ENCODE measurements at regions not wholly inside any gene's neighbourhood (a gene's known extent, or its start where the extent isn't known, plus 50 kb on each side); places are given as distances from the start of the nearest gene placed in this dataset.

- intact Hi-C loops (cut with micrococcal nuclease), result no loop called here
- CTCF ChIA-PET, result no interaction called here
- DNase-seq, result no peak
- BruUV-seq (replicated peaks), result no TSS peak
- Histone ChIP-seq H3K9me2 (replicated peaks; ENCODE audit: low read length) (no peaks in the 10 kb centered on the region), H4K20me1 (ENCODE audit: low read length) (no peaks in the 10 kb centered on the region), H3K27ac (ENCODE audit: low read length) (no peak overlapping the region), H3F3A (ENCODE audit: low read length, unreplicated experiment) (no peaks in the 10 kb centered on the region), H3K4me3 (ENCODE audit: low read length) (no peak overlapping the region), H3K9me3 (ENCODE audit: low read length) (no peaks in the 10 kb centered on the region), H3K27me3 (ENCODE audit: low read length) (no peaks in the 10 kb centered on the region), H3K36me3 (ENCODE audit: low read depth, low read length) (peaks cover 5% of the 10 kb centered on the region; the same call in 1 of the 2 replicates), H3K9ac (ENCODE audit: low read length) (no peak overlapping the region), H2AFZ (ENCODE audit: low read length) (no peak overlapping the region), H3K4me2 (ENCODE audit: low read length) (no peak overlapping the region), H3K79me2 (ENCODE audit: low read length) (0 out of 2 replicates have a peak, but pooled peaks cover 11% of the 10 kb centered on the region), H3K4me1 (ENCODE audit: insufficient read depth, low read length) (no peaks in the 10 kb centered on the region)
- no peak for ATAC-seq
- TF ChIP-seq EZH2 (IDR thresholded peaks at IDR 0.05; ENCODE audit: low read length, unreplicated experiment) (no peak), EZH2phosphoT487 (IDR thresholded peaks at IDR 0.05; ENCODE audit: borderline replicate concordance, low read length) (no peak), CTCF (conservative IDR thresholded peaks at IDR 0.05; ENCODE audit: low read depth, low read length) (no peak)
- POLR2A ChIA-PET (ENCODE audit: unreplicated experiment), result interaction anchor here (0.6 kb wide), 1 partner anchor 11 kb away, joined by 3 read pairs; no protein-coding TSS in a partner anchor
Observed at GRCh38 chr14:71527838-71528237, 404.4 kb upstream of the RGS6 start.

- no TSS peak for BruUV-seq (replicated peaks)
- ChIA-PET CTCF (no interaction called here), POLR2A (ENCODE audit: unreplicated experiment) (interaction anchor here (0.6 kb wide), 1 partner anchor 1407 kb away, joined by 3 read pairs; no protein-coding TSS in a partner anchor)
- H3K27me3 ChIP-seq (ENCODE audit: low read length), result no peaks in the 10 kb centered on the region
- no peak for DNase-seq
- H3K27ac ChIP-seq (ENCODE audit: low read length), result no peak overlapping the region
- intact Hi-C loops (cut with micrococcal nuclease), result no loop called here
- H3F3A ChIP-seq (ENCODE audit: low read length, unreplicated experiment), result no peaks in the 10 kb centered on the region
- H4K20me1 ChIP-seq (ENCODE audit: low read length), result no peaks in the 10 kb centered on the region
- H3K4me3 ChIP-seq (ENCODE audit: low read length), result no peak overlapping the region
- no peak overlapping the region for H3K4me2 ChIP-seq (ENCODE audit: low read length)
- H2AFZ ChIP-seq (ENCODE audit: low read length), result no peak overlapping the region
- peaks cover 8% of the 10 kb centered on the region; the same call in 1 of the 2 replicates for H3K36me3 ChIP-seq (ENCODE audit: low read depth, low read length)
- H3K9me3 ChIP-seq (ENCODE audit: low read length), result no peaks in the 10 kb centered on the region
- no peaks in the 10 kb centered on the region for H3K79me2 ChIP-seq (ENCODE audit: low read length)
- no peak overlapping the region for H3K9ac ChIP-seq (ENCODE audit: low read length)
- ATAC-seq, result no peak
- TF ChIP-seq EZH2 (IDR thresholded peaks at IDR 0.05; ENCODE audit: low read length, unreplicated experiment) (no peak), CTCF (conservative IDR thresholded peaks at IDR 0.05; ENCODE audit: low read depth, low read length) (no peak), EZH2phosphoT487 (IDR thresholded peaks at IDR 0.05; ENCODE audit: borderline replicate concordance, low read length) (no peak)
- no peaks in the 10 kb centered on the region for H3K4me1 ChIP-seq (ENCODE audit: insufficient read depth, low read length)
- no peaks in the 10 kb centered on the region for H3K9me2 ChIP-seq (replicated peaks; ENCODE audit: low read length)
Observed at GRCh38 chr14:71529848-71530247, 402.4 kb upstream of the RGS6 start.

- no peak overlapping the region for H3K27ac ChIP-seq (ENCODE audit: low read length)
- ChIA-PET POLR2A (ENCODE audit: unreplicated experiment) (no interaction called here), CTCF (no interaction called here)
- H3K27me3 ChIP-seq (ENCODE audit: low read length), result no peaks in the 10 kb centered on the region
- TF ChIP-seq EZH2 (IDR thresholded peaks at IDR 0.05; ENCODE audit: low read length, unreplicated experiment) (no peak), CTCF (conservative IDR thresholded peaks at IDR 0.05; ENCODE audit: low read depth, low read length) (no peak), EZH2phosphoT487 (IDR thresholded peaks at IDR 0.05; ENCODE audit: borderline replicate concordance, low read length) (no peak)
- H3K4me1 ChIP-seq (ENCODE audit: insufficient read depth, low read length), result no peaks in the 10 kb centered on the region
- BruUV-seq (replicated peaks), result TSS peak; percentile 2
- H3K36me3 ChIP-seq (ENCODE audit: low read depth, low read length), result peaks cover 8% of the 10 kb centered on the region; the same call in 1 of the 2 replicates
- DNase-seq, result no peak
- H3K9me3 ChIP-seq (ENCODE audit: low read length), result no peaks in the 10 kb centered on the region
- no peaks in the 10 kb centered on the region for H3F3A ChIP-seq (ENCODE audit: low read length, unreplicated experiment)
- no peak overlapping the region for H3K4me3 ChIP-seq (ENCODE audit: low read length)
- intact Hi-C loops (cut with micrococcal nuclease), result no loop called here
- H3K4me2 ChIP-seq (ENCODE audit: low read length), result no peak overlapping the region
- H3K9ac ChIP-seq (ENCODE audit: low read length), result no peak overlapping the region
- peaks cover 11% of the 10 kb centered on the region; the same call in 1 of the 2 replicates for H3K79me2 ChIP-seq (ENCODE audit: low read length)
- no peak overlapping the region for H2AFZ ChIP-seq (ENCODE audit: low read length)
- 0 out of 2 replicates have a peak, but pooled peaks cover 7% of the 10 kb centered on the region for H4K20me1 ChIP-seq (ENCODE audit: low read length)
- H3K9me2 ChIP-seq (replicated peaks; ENCODE audit: low read length), result no peaks in the 10 kb centered on the region
- ATAC-seq, result no peak; the same call in 1 of the 2 replicates
Observed at GRCh38 chr14:71532344-71532743, 399.9 kb upstream of the RGS6 start.
